LNCaP clone FGC (cell line): ENCODE measurements at regions not wholly inside any gene's neighbourhood (a gene's known extent, or its start where the extent isn't known, plus 50 kb on each side); places are given as distances from the start of the nearest gene placed in this dataset.

Source experiments
- DNase-seq: peaks from one replicate; pipeline ENCODE4 v3.0.0-alpha.2; 2011; ENCODE audit warnings: low read depth
- H3K4me3 ChIP-seq: 2 replicates; pipeline ENCODE4 v1.5.1; 2011; ENCODE audit warnings: mild to moderate bottlenecking, low read depth, low read length, control low read depth
- CTCF ChIP-seq: IDR thresholded peaks from 2 replicates; pipeline ENCODE4 v1.5.1; 2012; ENCODE audit warnings: mild to moderate bottlenecking; ENCODE audit not compliant: control insufficient read depth, insufficient read depth; ENCODE audit errors: extremely low read depth

GRCh38 chr17:52209507-52209906 is 51.0 kb upstream of the CA10 start:
- TF ChIP-seq CTCF = no peak
- H3K4me3 ChIP-seq = no peak overlapping the region
- DNase-seq = no peak
